GM12864 (cell line): ENCODE measurements at regions not wholly inside any gene's neighbourhood (a gene's known extent, or its start where the extent isn't known, plus 50 kb on each side); places are given as distances from the start of the nearest gene placed in this dataset.

Experiments used
- DNase-seq: peaks from one replicate; pipeline ENCODE4 v3.0.0-alpha.2; 2011; ENCODE audit warnings: low read depth
- H3K4me3 ChIP-seq: 2 replicates; pipeline ENCODE4 v1.5.1; 2011; ENCODE audit warnings: mild to moderate bottlenecking, low read depth, low read length, control low read depth
- TF ChIP-seq, protein P1 (sequence below): IDR thresholded peaks from 2 replicates; pipeline ENCODE4 v1.5.1; 2011; ENCODE audit warnings: low read depth, mild to moderate bottlenecking, moderate library complexity, low read length, control low read depth, inconsistent platforms; ENCODE audit errors: missing control alignments

GRCh38 chr2:22946553-22946952 lies 438.4 kb upstream of the KLHL29 start:
- no peak overlapping the region for H3K4me3 ChIP-seq
- TF ChIP-seq, protein P1, sequence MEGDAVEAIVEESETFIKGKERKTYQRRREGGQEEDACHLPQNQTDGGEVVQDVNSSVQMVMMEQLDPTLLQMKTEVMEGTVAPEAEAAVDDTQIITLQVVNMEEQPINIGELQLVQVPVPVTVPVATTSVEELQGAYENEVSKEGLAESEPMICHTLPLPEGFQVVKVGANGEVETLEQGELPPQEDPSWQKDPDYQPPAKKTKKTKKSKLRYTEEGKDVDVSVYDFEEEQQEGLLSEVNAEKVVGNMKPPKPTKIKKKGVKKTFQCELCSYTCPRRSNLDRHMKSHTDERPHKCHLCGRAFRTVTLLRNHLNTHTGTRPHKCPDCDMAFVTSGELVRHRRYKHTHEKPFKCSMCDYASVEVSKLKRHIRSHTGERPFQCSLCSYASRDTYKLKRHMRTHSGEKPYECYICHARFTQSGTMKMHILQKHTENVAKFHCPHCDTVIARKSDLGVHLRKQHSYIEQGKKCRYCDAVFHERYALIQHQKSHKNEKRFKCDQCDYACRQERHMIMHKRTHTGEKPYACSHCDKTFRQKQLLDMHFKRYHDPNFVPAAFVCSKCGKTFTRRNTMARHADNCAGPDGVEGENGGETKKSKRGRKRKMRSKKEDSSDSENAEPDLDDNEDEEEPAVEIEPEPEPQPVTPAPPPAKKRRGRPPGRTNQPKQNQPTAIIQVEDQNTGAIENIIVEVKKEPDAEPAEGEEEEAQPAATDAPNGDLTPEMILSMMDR: no peak
- DNase-seq: no peak

- DNase-seq: no peak
- TF ChIP-seq, protein P1: no peak
- no peak overlapping the region for H3K4me3 ChIP-seq
These were observed 437.2 kb upstream of the KLHL29 start for GRCh38 chr2:22947741-22948140.

DNA sequence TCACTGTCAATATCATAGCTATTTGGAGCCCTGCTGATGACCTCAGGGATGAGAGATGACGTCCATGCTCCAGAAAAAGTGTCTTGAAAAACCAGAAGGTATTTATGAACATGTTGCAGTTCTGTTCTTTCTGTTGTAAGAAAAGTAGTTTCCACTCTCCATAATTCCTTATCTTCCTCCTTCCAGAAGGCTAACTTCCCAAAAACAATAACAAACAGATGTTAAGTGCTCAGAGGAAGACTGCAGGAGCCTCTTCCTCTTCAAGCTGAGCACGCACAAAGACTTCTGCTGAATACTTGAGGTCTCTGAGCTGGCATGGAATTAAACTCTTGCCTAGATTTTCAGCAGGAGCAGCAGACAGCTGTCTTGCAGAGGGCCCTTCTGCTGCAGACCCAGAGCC lies 434.5 kb upstream of the KLHL29 start:
- no peak overlapping the region for H3K4me3 ChIP-seq
- TF ChIP-seq, protein P1: no peak
- no peak for DNase-seq

GRCh38 chr2:22952656-22953225 lies 432.2 kb upstream of the KLHL29 start:
- TF ChIP-seq, protein P1: no peak
- H3K4me3 ChIP-seq: no peak overlapping the region
- DNase-seq: no peak

DNA sequence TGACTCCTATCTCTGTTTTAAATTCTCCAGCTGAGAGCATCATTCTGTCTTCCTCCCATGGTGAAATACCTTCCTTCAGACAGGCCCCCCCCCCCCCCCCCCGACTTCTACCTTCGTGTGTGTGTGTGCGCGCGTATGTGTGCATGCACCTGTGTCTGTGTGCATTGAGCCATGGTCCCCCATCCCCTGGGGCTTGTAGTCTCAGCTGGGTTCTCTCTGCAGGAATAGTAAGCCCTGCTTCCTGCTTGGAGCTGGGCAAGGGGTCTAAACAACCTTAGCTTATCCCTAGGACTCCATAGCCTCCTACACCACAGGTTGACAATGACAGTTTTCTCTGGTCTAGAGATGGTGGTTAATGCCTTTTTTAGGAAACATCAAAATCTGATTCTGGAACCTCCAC lies 427.5 kb upstream of the KLHL29 start:
- H3K4me3 ChIP-seq: no peak overlapping the region
- TF ChIP-seq, protein P1: no peak
- no peak for DNase-seq

- H3K4me3 ChIP-seq: no peak overlapping the region
- DNase-seq: no peak
- TF ChIP-seq, protein P1: no peak
These were observed 426.7 kb upstream of the KLHL29 start for GRCh38 chr2:22958308-22958707.

DNA sequence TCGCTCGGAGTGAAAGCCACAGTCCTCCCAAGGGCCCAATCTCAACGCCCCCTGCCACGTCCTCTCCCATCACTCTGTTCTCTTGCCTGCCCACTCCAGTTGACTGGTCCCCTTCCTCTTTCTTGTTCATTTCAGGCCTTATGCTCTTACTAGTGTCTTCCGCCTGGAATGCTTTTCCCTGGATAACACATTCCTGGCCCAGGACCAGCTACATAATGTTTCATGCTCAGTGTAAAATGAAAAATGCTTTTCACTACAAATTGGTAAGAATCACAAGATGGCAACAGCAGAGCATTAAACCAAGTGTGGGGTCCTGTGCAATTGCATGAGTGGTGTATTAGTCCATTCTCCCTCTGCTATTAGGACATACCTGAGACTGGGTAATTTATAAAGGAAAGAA lies 417.2 kb upstream of the KLHL29 start:
- no peak overlapping the region for H3K4me3 ChIP-seq
- TF ChIP-seq, protein P1: no peak
- DNase-seq: no peak
